Psoas muscle (tissue), 7 donors: ENCODE measurements at regions not wholly inside any gene's neighbourhood (a gene's known extent, or its start where the extent isn't known, plus 50 kb on each side); places are given as distances from the start of the nearest gene placed in this dataset.

ENCODE experiments used
- ATAC-seq, 4 donors: fragments of 200-7000 bp; cut with Tn5 transposase; one replicate each; pipeline ENCODE4 v1.9.1; 2020; ENCODE audit warnings: moderate library complexity in 3 of 4, mild to moderate bottlenecking in 2 of 4
- DNase-seq, 2 donors: peaks; one replicate each; pipeline ENCODE4 v3.0.0-alpha.2; 2020
- H3K27ac ChIP-seq: fragments of 200-600 bp; one replicate; pipeline ENCODE4 v1.8.0; 2022
- H3K27me3 ChIP-seq, 3 donors: fragments of 200-600 bp in 1 of 3; one replicate each; pipeline versions ENCODE4 v1.6.1 to v1.8.0; 2013 to 2022; ENCODE audit warnings: low read length in 2 of 3, mild to moderate bottlenecking in 2 of 3, moderate library complexity in 1 of 3; ENCODE audit not compliant: insufficient read depth in 3 of 3
- H3K36me3 ChIP-seq, 2 donors: fragments of 200-600 bp in 1 of 2; one replicate each; pipeline versions ENCODE4 v1.6.1 to v1.8.0; 2013 to 2022; ENCODE audit warnings: low read depth in 1 of 2, mild to moderate bottlenecking in 1 of 2, moderate library complexity in 1 of 2; ENCODE audit not compliant: insufficient read depth in 1 of 2
- H3K4me1 ChIP-seq: fragments of 200-600 bp; one replicate; pipeline ENCODE4 v1.8.0; 2022
- H3K4me3 ChIP-seq: fragments of 200-600 bp; one replicate; pipeline ENCODE4 v1.8.0; 2022; ENCODE audit warnings: mild to moderate bottlenecking
- H3K9me3 ChIP-seq: fragments of 200-600 bp; one replicate; pipeline ENCODE4 v1.8.0; 2022
- WGBS, 3 donors: extraction: QIAGEN DNeasy Blood & Tissue Kit; methylation state at CpG; one replicate each; pipeline versions ENCODE4 v1.1.6 to v1.1.7; 2013; 5-methylcytosine and 5-hydroxymethylcytosine counted together
- intact Hi-C, 2 donors: fragments of 100-400 bp; cut with DNase I; formaldehyde crosslinking; loops; one replicate each; pipeline versions ENCODE4 v1.11.0 to v1.14.2; 2022
- TF ChIP-seq, protein P1 (sequence below): fragments of 200-600 bp; IDR thresholded peaks from one replicate; pipeline ENCODE4 v1.8.0; 2022; ENCODE audit warnings: antibody characterized with exemption
- donor health status: healthy with polysubstance abuse.
- donor health status: DM: no; HTN: no; CAD: no; lungs with moderate emphysema.
- donor health status: Bipolar disorder and iron deficiency.
- donor health status: healthy.
- donor health status: DM: yes; HTN: yes; CAD: no.
- donor health status: DM: no; HTN: no; CAD: no.
- donor health status: DM: yes; HTN: yes; CAD: no.

GRCh38 chr5:28557114-28557513 is 1518.7 kb upstream of the CDH9 start:
- Histone ChIP-seq H3K27ac (no peak overlapping the region), H3K9me3 (peaks cover 2% of the 10 kb centered on the region), H3K4me1 (no peaks in the 10 kb centered on the region), H3K4me3 (no peak overlapping the region), H3K27me3 (no peaks in the 10 kb centered on the region), H3K36me3 (no peaks in the 10 kb centered on the region)
- TF ChIP-seq, protein P1, sequence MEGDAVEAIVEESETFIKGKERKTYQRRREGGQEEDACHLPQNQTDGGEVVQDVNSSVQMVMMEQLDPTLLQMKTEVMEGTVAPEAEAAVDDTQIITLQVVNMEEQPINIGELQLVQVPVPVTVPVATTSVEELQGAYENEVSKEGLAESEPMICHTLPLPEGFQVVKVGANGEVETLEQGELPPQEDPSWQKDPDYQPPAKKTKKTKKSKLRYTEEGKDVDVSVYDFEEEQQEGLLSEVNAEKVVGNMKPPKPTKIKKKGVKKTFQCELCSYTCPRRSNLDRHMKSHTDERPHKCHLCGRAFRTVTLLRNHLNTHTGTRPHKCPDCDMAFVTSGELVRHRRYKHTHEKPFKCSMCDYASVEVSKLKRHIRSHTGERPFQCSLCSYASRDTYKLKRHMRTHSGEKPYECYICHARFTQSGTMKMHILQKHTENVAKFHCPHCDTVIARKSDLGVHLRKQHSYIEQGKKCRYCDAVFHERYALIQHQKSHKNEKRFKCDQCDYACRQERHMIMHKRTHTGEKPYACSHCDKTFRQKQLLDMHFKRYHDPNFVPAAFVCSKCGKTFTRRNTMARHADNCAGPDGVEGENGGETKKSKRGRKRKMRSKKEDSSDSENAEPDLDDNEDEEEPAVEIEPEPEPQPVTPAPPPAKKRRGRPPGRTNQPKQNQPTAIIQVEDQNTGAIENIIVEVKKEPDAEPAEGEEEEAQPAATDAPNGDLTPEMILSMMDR, result no peak
- intact Hi-C loops, result no loop called here
- no peak for DNase-seq
- ATAC-seq, result no peak

DNA sequence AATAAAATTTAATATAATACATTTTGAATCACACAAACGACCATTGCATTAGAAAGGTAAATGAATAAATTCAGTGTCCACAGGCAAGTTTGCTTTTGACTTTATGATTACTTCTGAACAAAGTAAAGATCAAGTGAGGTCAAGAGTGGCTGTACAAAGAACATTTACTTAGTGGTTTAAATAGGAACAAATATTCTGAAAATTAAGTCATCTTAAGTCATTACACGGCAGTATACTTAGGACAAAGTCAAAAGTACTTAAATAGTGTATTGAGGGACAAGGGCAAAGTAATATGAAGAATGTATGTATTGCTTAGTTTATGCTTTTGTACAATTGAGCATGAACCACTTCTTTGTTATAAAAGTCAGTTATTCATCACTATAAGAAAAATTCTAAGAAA is 1511.2 kb upstream of the CDH9 start:
- TF ChIP-seq, protein P1, result no peak
- DNase-seq (no peak), ATAC-seq (no peak)
- WGBS, 3 donors, result 48 to 54% (median 53%) methylated on average over 2 of the region's 2 CpGs
- Histone ChIP-seq H3K27ac (no peak overlapping the region), H3K4me3 (no peak overlapping the region), H3K4me1 (no peaks in the 10 kb centered on the region), H3K9me3 (peaks cover 6% of the 10 kb centered on the region), H3K36me3 (no peaks in the 10 kb centered on the region), H3K27me3 (no peaks in the 10 kb centered on the region)
- intact Hi-C loops, result no loop called here

- H3K4me3 ChIP-seq, result no peak overlapping the region
- DNase-seq (no peak), ATAC-seq (no peak)
- 40 to 43% (median 42%) methylated on average over 1 of the region's 1 CpG for WGBS, 3 donors
- H3K27me3 ChIP-seq, result no peaks in the 10 kb centered on the region
- intact Hi-C loops, result no loop called here
- H3K27ac ChIP-seq, result no peak overlapping the region
- H3K9me3 ChIP-seq, result peaks cover 6% of the 10 kb centered on the region
- no peaks in the 10 kb centered on the region for H3K4me1 ChIP-seq
- TF ChIP-seq, protein P1, result no peak
- no peaks in the 10 kb centered on the region for H3K36me3 ChIP-seq
Measured at GRCh38 chr5:28548856-28549255, 1510.5 kb upstream of the CDH9 start.

- H3K4me3 ChIP-seq, result no peak overlapping the region
- H3K9me3 ChIP-seq, result no peaks in the 10 kb centered on the region
- intact Hi-C loops, result no loop called here
- no peak overlapping the region for H3K27ac ChIP-seq
- DNase-seq (no peak), ATAC-seq (no peak)
- TF ChIP-seq, protein P1, result no peak
- no peaks in the 10 kb centered on the region for H3K4me1 ChIP-seq
- no peaks in the 10 kb centered on the region for H3K36me3 ChIP-seq
- no peaks in the 10 kb centered on the region for H3K27me3 ChIP-seq
Measured at GRCh38 chr5:28544501-28544900, 1506.1 kb upstream of the CDH9 start.

DNA sequence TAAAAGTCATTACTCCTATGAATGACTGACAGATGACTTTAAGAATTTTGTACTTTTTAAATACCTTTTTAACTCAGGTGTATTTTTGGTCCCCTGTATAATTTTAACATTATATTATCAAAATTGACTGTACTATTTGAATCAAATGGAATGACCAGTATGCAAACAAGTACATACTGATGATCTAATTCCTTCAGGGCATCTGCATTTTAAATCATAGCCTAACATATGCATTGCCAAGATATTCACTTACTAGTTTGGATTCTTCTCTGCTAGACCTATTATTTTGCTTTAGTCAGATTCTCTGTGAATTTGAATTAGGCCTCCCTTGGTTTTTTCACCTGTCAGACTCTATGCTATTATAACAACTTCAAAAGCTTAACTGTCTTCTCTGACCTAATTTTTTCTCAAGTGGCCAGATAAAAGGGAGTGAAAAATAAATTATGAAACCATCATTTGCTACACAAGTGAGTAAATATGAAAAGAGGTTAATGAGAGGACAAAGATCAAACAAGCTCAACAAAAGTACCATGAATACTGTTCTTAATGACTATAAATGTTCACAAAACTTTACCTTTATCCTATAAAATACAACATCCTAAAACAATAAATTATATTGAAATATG is 1505.2 kb upstream of the CDH9 start:
- intact Hi-C loops, result no loop called here
- no peak overlapping the region for H3K4me3 ChIP-seq
- H3K27ac ChIP-seq, result no peak overlapping the region
- H3K27me3 ChIP-seq, result no peaks in the 10 kb centered on the region
- TF ChIP-seq, protein P1, result no peak
- no peaks in the 10 kb centered on the region for H3K36me3 ChIP-seq
- DNase-seq, result no peak
- no peaks in the 10 kb centered on the region for H3K4me1 ChIP-seq
- ATAC-seq, result no peak
- H3K9me3 ChIP-seq, result no peaks in the 10 kb centered on the region
